Lung microvascular endothelial cell (primary cell): ENCODE measurements at regions not wholly inside any gene's neighbourhood (a gene's known extent, or its start where the extent isn't known, plus 50 kb on each side); places are given as distances from the start of the nearest gene placed in this dataset.
A peak's percentile ranks its signal among the peaks of the same experiment; 100 is the strongest.

Source experiments
- DNase-seq, 2 donors: peaks; one replicate each; pipeline versions ENCODE4 v3.0.0 to v3.0.0-alpha.2; 2010; ENCODE audit warnings: low read depth in 2 of 2

- no peak for DNase-seq
Observed at GRCh38 chr9:13990994-13991393, 322.9 kb downstream of the NFIB start.

GRCh38 chr9:13990331-13990730 is 323.6 kb downstream of the NFIB start:
- no peak for DNase-seq

GRCh38 chr9:13988944-13989343 is 325.0 kb downstream of the NFIB start:
- DNase-seq: no peak

- no peak for DNase-seq
Observed at GRCh38 chr9:13983607-13984006, 330.3 kb downstream of the NFIB start.

- DNase-seq: no peak
Observed at GRCh38 chr9:13979941-13980318, 334.0 kb downstream of the NFIB start.

GRCh38 chr9:13975611-13976290 is 338.2 kb downstream of the NFIB start:
- DNase-seq: peak in 1 of 2 donors; percentile 32

GRCh38 chr9:13974891-13975290 is 339.1 kb downstream of the NFIB start:
- DNase-seq: no peak

GRCh38 chr9:13971966-13972655 is 341.8 kb downstream of the NFIB start:
- DNase-seq: no peak

GRCh38 chr9:13971415-13971814 is 342.5 kb downstream of the NFIB start:
- no peak for DNase-seq

- no peak for DNase-seq
Observed at GRCh38 chr9:13970426-13970825, 343.5 kb downstream of the NFIB start.

- no peak for DNase-seq
Observed at GRCh38 chr9:13970018-13970417, 343.9 kb downstream of the NFIB start.

- no peak for DNase-seq
Observed at GRCh38 chr9:13967438-13967837, 346.5 kb downstream of the NFIB start.

- no peak for DNase-seq
Observed at GRCh38 chr9:13967011-13967410, 346.9 kb downstream of the NFIB start.

- DNase-seq: no peak
Observed at GRCh38 chr9:13963005-13963653, 350.8 kb downstream of the NFIB start.

GRCh38 chr9:13962006-13962405 is 351.9 kb downstream of the NFIB start:
- peak; percentile 42 to 73 for DNase-seq

GRCh38 chr9:13960011-13960765 is 353.8 kb downstream of the NFIB start:
- DNase-seq: peak in 1 of 2 donors; percentile 20

GRCh38 chr9:13958672-13959071 is 355.3 kb downstream of the NFIB start:
- no peak for DNase-seq

GRCh38 chr9:13957089-13957488 is 356.9 kb downstream of the NFIB start:
- DNase-seq: no peak

- no peak for DNase-seq
Observed at GRCh38 chr9:13956107-13956506, 357.8 kb downstream of the NFIB start.

- DNase-seq: no peak
Observed at GRCh38 chr9:13952906-13953305, 361.0 kb downstream of the NFIB start.

- DNase-seq: peak; percentile 60 to 89
Observed at GRCh38 chr9:13948037-13948436, 365.9 kb downstream of the NFIB start.

- peak in 1 of 2 donors; percentile 26 for DNase-seq
Observed at GRCh38 chr9:13943176-13943575, 370.8 kb downstream of the NFIB start.
